IPS-20b (cell line): ENCODE measurements at regions not wholly inside any gene's neighbourhood (a gene's known extent, or its start where the extent isn't known, plus 50 kb on each side); places are given as distances from the start of the nearest gene placed in this dataset.
"Not testable (repeated sequence)": the region's sequence is repeated elsewhere in the genome, so short reads cannot be mapped to it uniquely, and the experiment has no call there.

Source experiments
- H3K27ac ChIP-seq: one replicate; pipeline ENCODE4 v1.5.1; 2013; ENCODE audit warnings: low read length
- H3K27me3 ChIP-seq: 2 replicates; pipeline ENCODE4 v1.6.1; 2013; ENCODE audit warnings: mild to moderate bottlenecking, low read length, inconsistent platforms; ENCODE audit not compliant: insufficient read depth
- H3K36me3 ChIP-seq: 2 replicates; pipeline ENCODE4 v1.6.1; 2013; ENCODE audit warnings: low read depth, mild to moderate bottlenecking, inconsistent platforms, low read length, moderate library complexity; ENCODE audit not compliant: insufficient read depth
- H3K4me1 ChIP-seq: 2 replicates; pipeline ENCODE4 v1.6.1; 2013; ENCODE audit warnings: mild to moderate bottlenecking, control low read depth, inconsistent platforms, low read length, moderate library complexity; ENCODE audit not compliant: insufficient read depth
- H3K4me3 ChIP-seq: 2 replicates; pipeline ENCODE4 v1.5.1; 2013; ENCODE audit warnings: mild to moderate bottlenecking, low read length, inconsistent platforms
- H3K9ac ChIP-seq: 2 replicates; pipeline ENCODE4 v1.6.1; 2013; ENCODE audit warnings: low read depth, mild to moderate bottlenecking, inconsistent platforms, low read length, moderate library complexity
- H3K9me3 ChIP-seq: 2 replicates; pipeline ENCODE4 v1.6.1; 2013; ENCODE audit warnings: mild to moderate bottlenecking, low read depth, low read length, inconsistent platforms; ENCODE audit not compliant: insufficient read depth

DNA sequence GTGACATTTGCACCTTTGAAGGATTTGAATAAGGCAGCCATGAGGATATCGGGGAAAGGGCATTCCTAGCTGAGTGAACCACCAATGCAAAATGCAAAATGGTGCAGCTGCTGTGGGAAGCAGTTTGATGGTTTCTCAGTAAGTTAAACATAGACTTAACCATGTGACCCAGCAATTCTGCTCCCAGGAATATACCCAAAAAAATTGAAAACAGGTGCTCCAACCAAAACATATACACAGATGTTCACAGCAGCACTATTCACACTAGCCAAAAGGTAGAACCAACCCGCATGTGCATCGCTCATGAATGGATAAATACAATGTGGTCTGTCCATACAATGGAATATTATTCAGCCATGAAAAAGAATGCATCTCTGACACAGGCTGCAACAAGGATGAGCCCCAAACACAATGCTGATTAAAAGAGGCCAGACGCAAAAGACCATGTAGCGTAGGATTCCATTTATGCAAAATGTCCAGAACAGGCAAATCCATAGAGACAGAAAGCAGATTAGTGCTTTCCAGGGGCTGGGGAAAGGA, 215.0 kb upstream of the MYL2 start:
- Histone ChIP-seq H3K27me3 (no peaks in the 10 kb centered on the region), H3K27ac (no peak overlapping the region), H3K9ac (no peak overlapping the region), H3K9me3 (peaks cover 20% of the 10 kb centered on the region), H3K4me3 (no peak overlapping the region), H3K36me3 (no peaks in the 10 kb centered on the region), H3K4me1 (no peaks in the 10 kb centered on the region)

DNA sequence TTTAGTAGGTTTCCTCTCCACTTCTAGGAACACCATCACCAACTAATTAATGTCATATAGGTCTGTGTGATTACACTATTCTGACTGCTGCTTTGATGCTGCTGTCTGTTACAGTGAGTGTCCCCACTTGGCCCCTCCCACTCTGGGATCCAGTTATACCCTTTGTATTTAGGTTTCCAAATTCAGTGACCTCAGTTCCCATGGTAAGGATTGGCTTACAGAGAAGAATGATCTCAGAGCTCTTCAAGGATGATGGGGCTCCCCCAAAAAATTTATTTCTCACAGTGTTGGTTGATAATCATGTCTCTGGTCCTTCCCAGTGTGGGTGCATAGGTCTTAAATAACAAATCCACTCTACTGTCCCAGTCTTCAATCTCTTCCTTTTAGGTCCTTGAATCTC, 210.0 kb upstream of the MYL2 start:
- peaks cover 20% of the 10 kb centered on the region for H3K9me3 ChIP-seq
- H3K27ac ChIP-seq: no peak overlapping the region
- no peak overlapping the region for H3K9ac ChIP-seq

GRCh38 chr12:111129149-111129767, 208.9 kb upstream of the MYL2 start:
- no peaks in the 10 kb centered on the region for H3K27me3 ChIP-seq
- H3K9me3 ChIP-seq: peaks cover 15% of the 10 kb centered on the region
- H3K36me3 ChIP-seq: no peaks in the 10 kb centered on the region
- H3K27ac ChIP-seq: no peak overlapping the region
- no peaks in the 10 kb centered on the region for H3K4me1 ChIP-seq
- H3K4me3 ChIP-seq: no peak overlapping the region
- no peak overlapping the region for H3K9ac ChIP-seq

More for the DNA sequence above, 210.0 kb upstream of the MYL2 start:
- Histone ChIP-seq H3K4me1 (no peaks in the 10 kb centered on the region), H3K27me3 (no peaks in the 10 kb centered on the region), H3K4me3 (no peak overlapping the region), H3K36me3 (no peaks in the 10 kb centered on the region)

- H3K36me3 ChIP-seq: no peaks in the 10 kb centered on the region
- H3K9ac ChIP-seq: no peak overlapping the region
- peaks cover 7% of the 10 kb centered on the region; the same call in 1 of the 2 replicates for H3K4me1 ChIP-seq
- H3K9me3 ChIP-seq: no peaks in the 10 kb centered on the region
- no peak overlapping the region for H3K4me3 ChIP-seq
- H3K27me3 ChIP-seq: no peaks in the 10 kb centered on the region
- H3K27ac ChIP-seq: no peak overlapping the region
Observed at GRCh38 chr12:111126331-111126730, 206.0 kb upstream of the MYL2 start.

GRCh38 chr12:111124183-111124582, 203.8 kb upstream of the MYL2 start:
- no peak overlapping the region for H3K27ac ChIP-seq
- H3K36me3 ChIP-seq: no peaks in the 10 kb centered on the region
- H3K27me3 ChIP-seq: no peaks in the 10 kb centered on the region
- no peak overlapping the region for H3K9ac ChIP-seq
- peaks cover 7% of the 10 kb centered on the region; the same call in 1 of the 2 replicates for H3K4me1 ChIP-seq
- no peak overlapping the region for H3K4me3 ChIP-seq
- H3K9me3 ChIP-seq: no peaks in the 10 kb centered on the region

DNA sequence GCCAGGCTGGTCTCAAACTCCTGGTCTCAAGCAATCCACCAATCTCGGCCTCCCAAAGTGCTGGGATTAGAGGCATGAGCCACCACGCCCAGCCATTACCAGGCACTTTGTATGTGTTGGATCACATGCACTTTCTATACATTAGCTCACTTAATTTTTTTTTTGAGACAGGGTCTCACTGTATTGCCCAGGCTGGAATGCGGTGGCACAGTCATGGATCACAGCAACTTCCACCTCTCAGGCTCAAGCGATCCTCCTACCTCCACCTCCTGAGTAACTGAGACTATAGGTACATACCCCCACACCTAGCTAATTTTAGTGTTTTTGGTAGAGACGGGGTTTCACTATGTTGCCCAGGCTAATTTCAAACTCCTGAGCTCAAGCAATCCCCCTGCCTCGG, 203.0 kb upstream of the MYL2 start:
- Histone ChIP-seq H3K4me1 (peaks cover 7% of the 10 kb centered on the region; the same call in 1 of the 2 replicates), H3K27me3 (no peaks in the 10 kb centered on the region), H3K4me3 (no peak overlapping the region), H3K36me3 (no peaks in the 10 kb centered on the region), H3K9me3 (no peaks in the 10 kb centered on the region), H3K9ac (no peak overlapping the region), H3K27ac (no peak overlapping the region)

DNA sequence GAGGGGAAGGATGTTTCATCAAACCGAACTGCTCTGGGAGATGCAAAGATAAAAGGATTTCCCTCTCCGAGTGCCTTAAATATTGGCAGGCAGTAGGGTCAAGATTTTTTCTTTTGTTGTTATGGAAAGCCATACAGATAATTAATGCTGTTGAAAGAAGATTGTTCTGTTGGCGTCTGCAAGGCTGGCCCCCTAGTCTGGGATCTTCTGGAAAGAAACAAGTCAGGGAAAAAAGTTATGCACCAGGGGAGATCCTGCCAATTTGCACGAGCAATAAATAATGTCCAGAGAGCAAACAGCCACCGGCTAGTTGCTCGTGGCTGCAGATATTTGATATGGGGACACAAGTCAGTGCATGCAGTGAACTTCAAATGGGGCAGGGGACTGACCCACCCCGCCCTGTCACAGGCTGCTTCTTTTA, 202.1 kb upstream of the MYL2 start:
- no peak overlapping the region for H3K9ac ChIP-seq
- no peaks in the 10 kb centered on the region for H3K9me3 ChIP-seq
- no peak overlapping the region for H3K4me3 ChIP-seq
- H3K4me1 ChIP-seq: peaks cover 7% of the 10 kb centered on the region; the same call in 1 of the 2 replicates
- H3K36me3 ChIP-seq: no peaks in the 10 kb centered on the region
- H3K27me3 ChIP-seq: no peaks in the 10 kb centered on the region
- no peak overlapping the region for H3K27ac ChIP-seq

GRCh38 chr12:111121840-111122239, 201.5 kb upstream of the MYL2 start:
- H3K27ac ChIP-seq: no peak overlapping the region
- no peak overlapping the region for H3K9ac ChIP-seq
- H3K9me3 ChIP-seq: no peaks in the 10 kb centered on the region
- H3K36me3 ChIP-seq: no peaks in the 10 kb centered on the region
- no peak overlapping the region for H3K4me3 ChIP-seq
- no peaks in the 10 kb centered on the region for H3K27me3 ChIP-seq
- H3K4me1 ChIP-seq: peaks cover 7% of the 10 kb centered on the region; the same call in 1 of the 2 replicates

GRCh38 chr12:111120578-111120977, 200.2 kb upstream of the MYL2 start:
- Histone ChIP-seq H3K27ac (no peak overlapping the region), H3K4me1 (peaks cover 7% of the 10 kb centered on the region; the same call in 1 of the 2 replicates), H3K27me3 (no peaks in the 10 kb centered on the region), H3K36me3 (no peaks in the 10 kb centered on the region), H3K9ac (no peak overlapping the region), H3K4me3 (no peak overlapping the region), H3K9me3 (no peaks in the 10 kb centered on the region)

DNA sequence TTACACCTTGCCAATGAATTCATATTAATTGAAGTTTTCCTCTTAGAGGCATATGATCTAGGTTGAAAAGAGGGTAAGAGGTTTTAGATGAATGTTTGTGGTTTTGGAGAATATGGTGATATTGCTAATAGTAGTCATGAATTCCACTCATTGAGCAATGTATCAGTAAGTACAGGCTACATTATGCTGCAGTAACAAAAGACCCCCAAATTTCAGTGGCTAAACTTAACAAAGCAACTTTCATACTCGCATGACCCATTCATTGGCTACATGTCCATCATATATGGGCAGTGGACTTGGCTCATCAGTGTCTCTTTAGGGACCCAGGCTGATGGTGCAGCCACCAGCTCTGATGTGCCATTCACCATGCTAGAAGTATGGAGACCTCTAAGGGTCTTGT, 196.6 kb upstream of the MYL2 start:
- Histone ChIP-seq H3K4me1 (peaks cover 1% of the 10 kb centered on the region; the same call in 1 of the 2 replicates), H3K27me3 (no peaks in the 10 kb centered on the region)

GRCh38 chr12:111113313-111113712, 192.9 kb upstream of the MYL2 start:
- not testable (repeated sequence) for H3K9me3 ChIP-seq, H3K27ac ChIP-seq, H3K27me3 ChIP-seq, H3K4me1 ChIP-seq, H3K4me3 ChIP-seq, H3K9ac ChIP-seq, H3K36me3 ChIP-seq

More for the DNA sequence above, 196.6 kb upstream of the MYL2 start:
- no peaks in the 10 kb centered on the region for H3K36me3 ChIP-seq
- no peak overlapping the region for H3K27ac ChIP-seq
- no peaks in the 10 kb centered on the region for H3K9me3 ChIP-seq
- H3K4me3 ChIP-seq: no peak overlapping the region
- no peak overlapping the region for H3K9ac ChIP-seq

GRCh38 chr12:111112311-111113098, 192.1 kb upstream of the MYL2 start:
- Histone ChIP-seq H3K27me3 (no peaks in the 10 kb centered on the region), H3K36me3 (no peaks in the 10 kb centered on the region), H3K9ac (no peak overlapping the region), H3K27ac (no peak overlapping the region), H3K4me3 (no peak overlapping the region), H3K4me1 (no peaks in the 10 kb centered on the region), H3K9me3 (no peaks in the 10 kb centered on the region)
